ENCODE measurements at regions not wholly inside any gene's neighbourhood (a gene's known extent, or its start where the extent isn't known, plus 50 kb on each side); places are given as distances from the start of the nearest gene placed in this dataset.

- Histone ChIP-seq H3K9ac (replicated peaks; ENCODE audit: extremely low read depth, insufficient read depth, low read length) (no peak overlapping the region), H3K4me3 (replicated peaks in 1 of 3; ENCODE audit: insufficient read depth in 1 of 3, low read depth in 1 of 3, low read length in 3 of 3) (no peak overlapping the region), H3K27ac (ENCODE audit: insufficient read depth, low read depth, low read length) (no peak overlapping the region), H3K79me2 (ENCODE audit: control insufficient read depth, insufficient read depth, low read length) (no peaks in the 10 kb centered on the region), H3K9me1 (replicated peaks; ENCODE audit: control insufficient read depth, extremely low read depth, insufficient read depth, low read length) (no peaks in the 10 kb centered on the region), H2AFZ (ENCODE audit: low read depth, low read length) (no peak overlapping the region), H3K9me3 (replicated peaks; ENCODE audit: control insufficient read depth, insufficient read depth, low read length) (no peaks in the 10 kb centered on the region), H3K4me1 (ENCODE audit: control insufficient read depth, extremely low read depth, insufficient read depth, low read length) (no peaks in the 10 kb centered on the region), H3K36me3 (ENCODE audit: control insufficient read depth in 2 of 2, extremely low read depth in 1 of 2, insufficient read depth in 2 of 2, low read length in 2 of 2) (no peaks in the 10 kb centered on the region), H3K4me2 (ENCODE audit: insufficient read depth, low read length) (no peak overlapping the region), H4K20me1 (replicated peaks; ENCODE audit: control insufficient read depth, extremely low read depth, insufficient read depth, low read length) (no peaks in the 10 kb centered on the region), H3K27me3 (ENCODE audit: control insufficient read depth in 2 of 2, insufficient read depth in 2 of 2, low read length in 2 of 2) (no peaks in the 10 kb centered on the region)
- ChIA-PET POLR2A (no interaction called here), CTCF (no interaction called here)
- intact Hi-C loops (cut with micrococcal nuclease): no loop called here
- no TSS peak for BruUV-seq (replicated peaks)
- DNase-seq (ENCODE audit: low read depth, low spot score) (no peak), FAIRE-seq (no peak)
- dilution Hi-C loops (cut with MboI; ENCODE audit: extremely low pct_ligation_motif_present, low sequenced_read_pairs): no loop called here
- TF ChIP-seq GATA2 (IDR thresholded peaks at IDR 0.05; ENCODE audit: insufficient read depth, insufficient read length, low read depth, low read length) (no peak), MAX (IDR thresholded peaks at IDR 0.05; ENCODE audit: insufficient read depth, insufficient read length) (no peak), POLR2A (IDR thresholded peaks at IDR 0.05; ENCODE audit: low read depth, low read length) (no peak), POLR2AphosphoS5 (IDR thresholded peaks at IDR 0.05; ENCODE audit: insufficient read depth, low read depth, low read length) (no peak), JUN (IDR thresholded peaks at IDR 0.05; ENCODE audit: borderline replicate concordance, insufficient read depth, insufficient read length, low read depth) (no peak), FOS (IDR thresholded peaks at IDR 0.05; ENCODE audit: borderline replicate concordance, insufficient read depth, low read length) (no peak), EZH2 (IDR thresholded peaks at IDR 0.05; ENCODE audit: borderline replicate concordance, low read depth, low read length, severe bottlenecking) (no peak), MYC (IDR thresholded peaks at IDR 0.05; ENCODE audit: low read depth, low read length) (no peak)
- TF ChIP-seq, protein P1, sequence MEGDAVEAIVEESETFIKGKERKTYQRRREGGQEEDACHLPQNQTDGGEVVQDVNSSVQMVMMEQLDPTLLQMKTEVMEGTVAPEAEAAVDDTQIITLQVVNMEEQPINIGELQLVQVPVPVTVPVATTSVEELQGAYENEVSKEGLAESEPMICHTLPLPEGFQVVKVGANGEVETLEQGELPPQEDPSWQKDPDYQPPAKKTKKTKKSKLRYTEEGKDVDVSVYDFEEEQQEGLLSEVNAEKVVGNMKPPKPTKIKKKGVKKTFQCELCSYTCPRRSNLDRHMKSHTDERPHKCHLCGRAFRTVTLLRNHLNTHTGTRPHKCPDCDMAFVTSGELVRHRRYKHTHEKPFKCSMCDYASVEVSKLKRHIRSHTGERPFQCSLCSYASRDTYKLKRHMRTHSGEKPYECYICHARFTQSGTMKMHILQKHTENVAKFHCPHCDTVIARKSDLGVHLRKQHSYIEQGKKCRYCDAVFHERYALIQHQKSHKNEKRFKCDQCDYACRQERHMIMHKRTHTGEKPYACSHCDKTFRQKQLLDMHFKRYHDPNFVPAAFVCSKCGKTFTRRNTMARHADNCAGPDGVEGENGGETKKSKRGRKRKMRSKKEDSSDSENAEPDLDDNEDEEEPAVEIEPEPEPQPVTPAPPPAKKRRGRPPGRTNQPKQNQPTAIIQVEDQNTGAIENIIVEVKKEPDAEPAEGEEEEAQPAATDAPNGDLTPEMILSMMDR (IDR thresholded peaks at IDR 0.05; ENCODE audit: extremely low read depth in 1 of 2, insufficient read depth in 1 of 2, low read depth in 1 of 2, low read length in 2 of 2): no peak
These were observed 298.5 kb upstream of the SLC35B3 start for GRCh38 chr6:8733879-8734278.
